ENCODE measurements at regions not wholly inside any gene's neighbourhood (a gene's known extent, or its start where the extent isn't known, plus 50 kb on each side); places are given as distances from the start of the nearest gene placed in this dataset.

GRCh38 chr6:92763274-92763584 lies 656.1 kb downstream of the EPHA7 start:
- 54 to 70% methylated on average over 2 of the region's 2 CpGs for WGBS, 2 donors
- Histone ChIP-seq H3K9me3 (no peaks in the 10 kb centered on the region), H3K4me3 (no peak overlapping the region), H3K4me1 (no peaks in the 10 kb centered on the region), H3K36me3 (no peaks in the 10 kb centered on the region), H3K27ac (no peak overlapping the region), H3K27me3 (no peaks in the 10 kb centered on the region)
- intact Hi-C loops (cut with DNase I): no loop called here
- DNase-seq (no peak), FAIRE-seq (no peak), ATAC-seq (no peak)
- TF ChIP-seq, protein P1, sequence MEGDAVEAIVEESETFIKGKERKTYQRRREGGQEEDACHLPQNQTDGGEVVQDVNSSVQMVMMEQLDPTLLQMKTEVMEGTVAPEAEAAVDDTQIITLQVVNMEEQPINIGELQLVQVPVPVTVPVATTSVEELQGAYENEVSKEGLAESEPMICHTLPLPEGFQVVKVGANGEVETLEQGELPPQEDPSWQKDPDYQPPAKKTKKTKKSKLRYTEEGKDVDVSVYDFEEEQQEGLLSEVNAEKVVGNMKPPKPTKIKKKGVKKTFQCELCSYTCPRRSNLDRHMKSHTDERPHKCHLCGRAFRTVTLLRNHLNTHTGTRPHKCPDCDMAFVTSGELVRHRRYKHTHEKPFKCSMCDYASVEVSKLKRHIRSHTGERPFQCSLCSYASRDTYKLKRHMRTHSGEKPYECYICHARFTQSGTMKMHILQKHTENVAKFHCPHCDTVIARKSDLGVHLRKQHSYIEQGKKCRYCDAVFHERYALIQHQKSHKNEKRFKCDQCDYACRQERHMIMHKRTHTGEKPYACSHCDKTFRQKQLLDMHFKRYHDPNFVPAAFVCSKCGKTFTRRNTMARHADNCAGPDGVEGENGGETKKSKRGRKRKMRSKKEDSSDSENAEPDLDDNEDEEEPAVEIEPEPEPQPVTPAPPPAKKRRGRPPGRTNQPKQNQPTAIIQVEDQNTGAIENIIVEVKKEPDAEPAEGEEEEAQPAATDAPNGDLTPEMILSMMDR (IDR thresholded peaks at IDR 0.05): no peak

GRCh38 chr6:92762443-92763273 lies 656.7 kb downstream of the EPHA7 start:
- ATAC-seq (no peak), FAIRE-seq (no peak), DNase-seq (no peak)
- WGBS, 2 donors: 63 to 73% methylated on average over 3 of the region's 3 CpGs
- H3K4me1 ChIP-seq: no peaks in the 10 kb centered on the region
- no peaks in the 10 kb centered on the region for H3K27me3 ChIP-seq
- H3K36me3 ChIP-seq: no peaks in the 10 kb centered on the region
- H3K4me3 ChIP-seq: no peak overlapping the region
- TF ChIP-seq, protein P1 (IDR thresholded peaks at IDR 0.05): no peak
- no peak overlapping the region for H3K27ac ChIP-seq
- no peaks in the 10 kb centered on the region for H3K9me3 ChIP-seq
- intact Hi-C loops (cut with DNase I): no loop called here

DNA sequence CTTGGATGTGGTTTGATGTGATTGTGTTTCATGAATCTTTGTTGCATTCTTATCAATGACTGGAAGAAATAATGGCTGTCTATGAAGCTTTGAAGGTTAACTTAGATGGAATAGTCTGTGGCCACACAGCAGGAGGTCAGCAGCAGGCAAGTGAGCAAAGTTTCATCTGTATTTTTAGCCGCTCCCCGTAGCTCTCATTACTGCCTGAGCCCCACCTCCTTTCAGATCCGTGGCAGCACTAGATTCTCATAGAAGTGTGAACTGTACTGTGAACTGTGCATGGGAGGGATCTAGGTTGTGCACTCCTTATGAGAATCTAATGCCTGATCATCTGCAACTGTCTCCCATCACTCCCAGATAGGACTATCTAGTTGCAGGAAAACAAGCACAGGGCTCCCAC lies 660.2 kb downstream of the EPHA7 start:
- DNase-seq (no peak), FAIRE-seq (no peak), ATAC-seq (no peak)
- TF ChIP-seq, protein P1 (IDR thresholded peaks at IDR 0.05): no peak
- H3K27ac ChIP-seq: no peak overlapping the region
- no peaks in the 10 kb centered on the region for H3K36me3 ChIP-seq
- intact Hi-C loops (cut with DNase I): no loop called here
- H3K4me3 ChIP-seq: no peak overlapping the region
- no peaks in the 10 kb centered on the region for H3K4me1 ChIP-seq
- H3K9me3 ChIP-seq: no peaks in the 10 kb centered on the region
- 40 to 49% methylated on average over 3 of the region's 3 CpGs for WGBS, 2 donors
- no peaks in the 10 kb centered on the region for H3K27me3 ChIP-seq

DNA sequence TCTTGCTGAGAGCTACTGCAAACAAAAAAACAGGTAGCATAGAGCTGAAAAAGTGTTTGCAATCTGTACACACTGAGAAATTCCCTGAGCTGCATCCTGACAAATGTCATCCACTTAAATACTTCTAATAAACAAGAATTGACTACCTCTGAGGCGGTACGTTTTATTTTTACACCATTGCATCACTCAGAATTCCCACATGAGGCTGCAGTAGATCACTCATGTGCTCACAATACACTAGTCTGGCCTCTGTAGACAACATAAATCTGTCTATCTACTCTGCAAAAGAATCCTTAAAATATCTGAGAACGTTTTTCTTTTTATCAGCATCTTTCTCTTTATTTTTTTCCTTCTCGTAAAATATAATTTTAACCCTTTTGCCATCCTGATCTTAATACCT lies 661.4 kb downstream of the EPHA7 start:
- 46 to 55% methylated on average over 4 of the region's 4 CpGs for WGBS, 2 donors
- TF ChIP-seq, protein P1 (IDR thresholded peaks at IDR 0.05): no peak
- H3K4me1 ChIP-seq: no peaks in the 10 kb centered on the region
- no peak overlapping the region for H3K27ac ChIP-seq
- intact Hi-C loops (cut with DNase I): no loop called here
- no peak for ATAC-seq
- no peak for DNase-seq
- no peak for FAIRE-seq
- H3K27me3 ChIP-seq: no peaks in the 10 kb centered on the region
- H3K4me3 ChIP-seq: no peak overlapping the region
- no peaks in the 10 kb centered on the region for H3K36me3 ChIP-seq
- no peaks in the 10 kb centered on the region for H3K9me3 ChIP-seq

- Histone ChIP-seq H3K4me1 (no peaks in the 10 kb centered on the region), H3K9me3 (no peaks in the 10 kb centered on the region), H3K27me3 (no peaks in the 10 kb centered on the region), H3K4me3 (no peak overlapping the region), H3K27ac (no peak overlapping the region), H3K36me3 (no peaks in the 10 kb centered on the region)
- TF ChIP-seq, protein P1 (IDR thresholded peaks at IDR 0.05): no peak
- DNase-seq: no peak
- WGBS, 2 donors: 61 to 72% methylated on average over 4 of the region's 4 CpGs
- intact Hi-C loops (cut with DNase I): no loop called here
- FAIRE-seq: no peak
- ATAC-seq: no peak
Observed at GRCh38 chr6:92756912-92757311, 662.4 kb downstream of the EPHA7 start.
